ENCODE measurements at regions not wholly inside any gene's neighbourhood (a gene's known extent, or its start where the extent isn't known, plus 50 kb on each side); places are given as distances from the start of the nearest gene placed in this dataset.

- H3K27ac ChIP-seq (ENCODE audit: low read depth, low read length), result no peak overlapping the region
- no peak overlapping the region for H2AFZ ChIP-seq (ENCODE audit: low read depth, low read length)
- no peaks in the 10 kb centered on the region for H3K27me3 ChIP-seq (ENCODE audit: insufficient read depth, low read length)
- no peaks in the 10 kb centered on the region for H4K20me1 ChIP-seq (ENCODE audit: insufficient read depth, low read length)
- no peaks in the 10 kb centered on the region for H3K4me1 ChIP-seq (ENCODE audit: insufficient read depth, low read length)
- Mint-ChIP-seq H3K4me1 (ENCODE audit: low read depth, unreplicated experiment) (no peaks in the 10 kb centered on the region), H3K9me3 (ENCODE audit: unreplicated experiment) (peaks cover 15% of the 10 kb centered on the region), H3K27ac (ENCODE audit: unreplicated experiment) (no peak overlapping the region), H3K4me3 (ENCODE audit: unreplicated experiment) (no peak overlapping the region), H3K36me3 (ENCODE audit: low read depth, unreplicated experiment) (no peaks in the 10 kb centered on the region), H3K27me3 (ENCODE audit: low read depth, unreplicated experiment) (no peaks in the 10 kb centered on the region)
- FAIRE-seq (no peak), DNase-seq (ENCODE audit: low read depth) (no peak)
- no peaks in the 10 kb centered on the region for H3K36me3 ChIP-seq (ENCODE audit: insufficient read depth, low read length)
- TF ChIP-seq CTCF (IDR thresholded peaks at IDR 0.05; ENCODE audit: insufficient read depth, low read depth, low read length), result no peak
- H3K4me3 ChIP-seq (ENCODE audit: insufficient read depth, low read depth, low read length), result no peak overlapping the region
- H3K9ac ChIP-seq (ENCODE audit: low read length), result no peak overlapping the region
- H3K79me2 ChIP-seq (ENCODE audit: insufficient read depth, low read length), result no peaks in the 10 kb centered on the region
- no peak overlapping the region for H3K4me2 ChIP-seq (ENCODE audit: low read length)
- no peaks in the 10 kb centered on the region for H3K9me3 ChIP-seq (ENCODE audit: insufficient read depth, low read depth, low read length)
Measured at GRCh38 chr14:106778986-106779385, 1252.6 kb downstream of the TMEM121 start.

- H3K36me3 Mint-ChIP-seq (ENCODE audit: low read depth, unreplicated experiment), result no peaks in the 10 kb centered on the region
- no peaks in the 10 kb centered on the region for H3K27me3 ChIP-seq (ENCODE audit: insufficient read depth, low read length)
- H3K4me3 Mint-ChIP-seq (ENCODE audit: unreplicated experiment), result no peak overlapping the region
- TF ChIP-seq CTCF (IDR thresholded peaks at IDR 0.05; ENCODE audit: insufficient read depth, low read depth, low read length) (no peak), EZH2 (IDR thresholded peaks at IDR 0.05; ENCODE audit: insufficient read depth, low read length) (no peak)
- no peak overlapping the region for H3K27ac Mint-ChIP-seq (ENCODE audit: unreplicated experiment)
- H3K79me2 ChIP-seq (ENCODE audit: insufficient read depth, low read length), result no peaks in the 10 kb centered on the region
- no peaks in the 10 kb centered on the region for H3K9me3 ChIP-seq (ENCODE audit: insufficient read depth, low read depth, low read length)
- H3K27me3 Mint-ChIP-seq (ENCODE audit: low read depth, unreplicated experiment), result no peaks in the 10 kb centered on the region
- no peaks in the 10 kb centered on the region for H3K36me3 ChIP-seq (ENCODE audit: insufficient read depth, low read length)
- FAIRE-seq (no peak), DNase-seq (ENCODE audit: low read depth) (no peak)
- no peak overlapping the region for H3K27ac ChIP-seq (ENCODE audit: low read depth, low read length)
- H3K9me3 Mint-ChIP-seq (ENCODE audit: unreplicated experiment), result peaks cover 19% of the 10 kb centered on the region
- no peaks in the 10 kb centered on the region for H4K20me1 ChIP-seq (ENCODE audit: insufficient read depth, low read length)
- H3K4me1 Mint-ChIP-seq (ENCODE audit: low read depth, unreplicated experiment), result no peaks in the 10 kb centered on the region
- H3K4me3 ChIP-seq (ENCODE audit: insufficient read depth, low read depth, low read length), result no peak overlapping the region
- no peak overlapping the region for H3K9ac ChIP-seq (ENCODE audit: low read length)
- no peak overlapping the region for H2AFZ ChIP-seq (ENCODE audit: low read depth, low read length)
- H3K4me1 ChIP-seq (ENCODE audit: insufficient read depth, low read length), result no peaks in the 10 kb centered on the region
- H3K4me2 ChIP-seq (ENCODE audit: low read length), result no peak overlapping the region
Measured at GRCh38 chr14:106786697-106787096, 1260.3 kb downstream of the TMEM121 start.

- FAIRE-seq, result no peak
- Histone ChIP-seq H3K4me1 (ENCODE audit: insufficient read depth, low read length) (no peaks in the 10 kb centered on the region), H3K4me2 (ENCODE audit: low read length) (no peak overlapping the region), H3K9me3 (ENCODE audit: insufficient read depth, low read depth, low read length) (no peaks in the 10 kb centered on the region), H4K20me1 (ENCODE audit: insufficient read depth, low read length) (no peaks in the 10 kb centered on the region), H3K79me2 (ENCODE audit: insufficient read depth, low read length) (no peaks in the 10 kb centered on the region), H3K36me3 (ENCODE audit: insufficient read depth, low read length) (no peaks in the 10 kb centered on the region), H2AFZ (ENCODE audit: low read depth, low read length) (no peak overlapping the region), H3K4me3 (ENCODE audit: insufficient read depth, low read depth, low read length) (no peak overlapping the region), H3K27me3 (ENCODE audit: insufficient read depth, low read length) (no peaks in the 10 kb centered on the region), H3K27ac (ENCODE audit: low read depth, low read length) (no peak overlapping the region), H3K9ac (ENCODE audit: low read length) (no peak overlapping the region)
- no peak for DNase-seq (ENCODE audit: low read depth)
- Mint-ChIP-seq H3K4me1 (ENCODE audit: low read depth, unreplicated experiment) (no peaks in the 10 kb centered on the region), H3K36me3 (ENCODE audit: low read depth, unreplicated experiment) (no peaks in the 10 kb centered on the region), H3K4me3 (ENCODE audit: unreplicated experiment) (no peak overlapping the region), H3K9me3 (ENCODE audit: unreplicated experiment) (peaks cover 17% of the 10 kb centered on the region), H3K27ac (ENCODE audit: unreplicated experiment) (no peak overlapping the region), H3K27me3 (ENCODE audit: low read depth, unreplicated experiment) (no peaks in the 10 kb centered on the region)
- no peak for TF ChIP-seq EZH2 (IDR thresholded peaks at IDR 0.05; ENCODE audit: insufficient read depth, low read length)
- no peak for TF ChIP-seq CTCF (IDR thresholded peaks at IDR 0.05; ENCODE audit: insufficient read depth, low read depth, low read length)
Measured at GRCh38 chr14:106787626-106788025, 1261.2 kb downstream of the TMEM121 start.
